HG02678 (cell line): ENCODE measurements at regions not wholly inside any gene's neighbourhood (a gene's known extent, or its start where the extent isn't known, plus 50 kb on each side); places are given as distances from the start of the nearest gene placed in this dataset.

Source experiments
- ATAC-seq: cut with Tn5 transposase; IDR thresholded peaks from one replicate; pipeline ENCODE4 v1.9.1; 2021; ENCODE audit warnings: mild to moderate bottlenecking, moderate library complexity; ENCODE audit not compliant: unreplicated experiment

DNA sequence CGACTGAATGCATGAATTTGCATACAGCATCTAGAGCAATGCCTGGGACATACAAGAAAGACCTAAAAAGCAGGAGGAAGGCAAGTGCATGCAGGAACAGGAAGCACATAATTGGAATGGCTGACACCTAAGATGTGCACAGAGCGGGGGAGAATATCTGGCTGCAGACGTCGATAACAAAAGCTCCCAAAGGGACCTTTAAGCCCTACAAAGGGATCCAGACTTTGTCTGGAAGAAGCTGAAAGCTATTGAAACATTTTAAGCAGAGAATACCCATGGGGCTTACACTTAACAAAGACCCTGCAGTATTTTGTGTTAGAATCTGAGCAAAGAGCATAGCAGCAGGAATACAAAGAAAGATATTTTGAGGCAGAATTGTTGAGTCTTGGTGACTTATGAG is 107.4 kb upstream of the CLDN10 start:
- ATAC-seq, result no peak

DNA sequence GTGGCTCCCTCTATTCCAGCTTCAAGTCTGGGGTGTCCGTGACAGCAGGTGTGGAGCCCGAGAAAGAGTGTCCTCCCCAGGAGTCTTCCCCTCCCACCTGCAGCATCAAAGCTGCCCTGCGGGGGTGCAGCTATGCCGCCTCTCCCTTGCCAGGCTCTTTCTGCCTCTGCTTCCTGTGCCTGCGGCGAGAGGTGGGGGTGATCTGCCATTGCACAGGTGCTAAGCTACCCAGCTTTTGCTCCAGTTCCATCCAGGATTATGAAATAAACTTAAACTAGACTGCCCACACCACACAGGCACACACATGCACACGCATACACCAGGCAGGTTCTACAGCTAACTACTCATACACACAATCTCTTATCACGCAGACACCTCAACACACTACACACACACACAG is 104.7 kb upstream of the CLDN10 start:
- no peak for ATAC-seq

DNA sequence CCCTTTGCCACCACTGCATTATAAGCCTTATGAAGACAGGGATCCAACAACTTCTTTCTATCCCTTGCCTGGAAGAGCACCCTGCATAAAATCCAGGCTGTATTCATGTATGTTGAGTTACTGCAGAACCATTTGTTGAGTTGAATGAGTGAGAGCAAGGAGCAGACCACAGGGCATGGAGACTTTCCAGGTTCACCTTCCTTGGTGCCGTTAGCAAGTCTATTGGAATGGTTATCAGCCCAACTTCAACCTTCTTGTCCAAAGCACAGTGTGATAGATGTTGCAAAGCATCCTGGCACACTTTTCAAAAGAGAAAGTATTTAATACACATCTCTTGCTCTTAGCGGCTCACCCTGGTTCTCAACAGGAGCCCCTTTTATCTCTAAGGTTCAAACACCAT is 100.9 kb upstream of the CLDN10 start:
- ATAC-seq, result no peak

DNA sequence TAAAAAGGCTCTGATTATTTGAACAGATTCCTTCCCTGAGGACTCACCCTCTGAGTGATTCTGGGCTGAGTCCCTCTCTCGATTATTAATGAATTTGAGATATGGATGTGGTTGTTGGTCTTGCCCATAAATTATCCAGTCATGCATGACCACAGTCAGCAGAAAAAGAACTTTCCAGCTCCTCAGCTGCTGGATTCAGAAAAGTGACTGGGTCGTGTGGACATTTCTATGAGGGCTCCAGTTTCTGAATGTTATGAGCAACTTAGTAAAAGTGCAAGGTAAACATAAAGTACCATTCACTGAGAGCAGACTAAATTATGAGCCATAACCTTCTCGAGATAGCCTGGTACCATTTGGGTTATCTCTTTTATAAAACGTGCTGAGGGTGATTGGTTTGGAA is 100.1 kb upstream of the CLDN10 start:
- no peak for ATAC-seq

DNA sequence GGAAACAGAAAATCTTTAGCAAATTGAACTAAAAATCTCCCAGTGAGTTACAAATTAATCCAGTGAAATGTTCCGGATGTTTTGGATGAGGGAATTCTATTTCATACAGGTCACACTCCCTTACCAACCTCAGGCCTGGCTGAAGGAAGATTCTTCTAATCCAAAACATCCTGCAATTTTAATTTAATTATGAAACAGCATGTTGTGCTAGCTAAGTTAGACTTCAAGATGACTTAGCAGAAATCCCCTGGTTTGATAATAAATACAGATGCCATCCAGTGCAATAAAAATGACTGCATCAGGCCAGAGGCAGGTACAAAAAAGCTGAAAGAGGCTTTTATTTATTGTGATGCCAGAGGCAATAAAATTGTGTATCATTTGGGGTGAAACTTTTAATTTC is 96.7 kb upstream of the CLDN10 start:
- ATAC-seq, result no peak

DNA sequence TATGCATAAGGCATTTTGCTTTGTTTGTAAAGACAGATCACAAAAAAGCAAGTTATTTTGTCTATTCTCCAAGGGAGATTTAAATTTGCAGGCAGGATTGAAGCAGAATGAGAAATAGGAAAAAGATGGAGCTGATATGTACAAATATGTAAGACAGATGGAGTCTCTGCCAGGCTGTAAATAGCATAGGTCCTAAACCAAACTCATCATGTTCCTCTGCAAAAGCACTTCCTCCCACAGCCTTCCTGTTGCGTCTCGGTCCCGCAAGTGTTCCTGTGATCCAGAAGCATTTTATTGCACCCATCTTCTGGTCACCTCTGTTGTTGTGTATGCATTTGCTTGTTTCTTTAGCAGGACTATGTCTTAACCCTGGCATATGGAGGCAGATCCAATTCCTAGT is 95.7 kb upstream of the CLDN10 start:
- peak; percentile 14 for ATAC-seq

DNA sequence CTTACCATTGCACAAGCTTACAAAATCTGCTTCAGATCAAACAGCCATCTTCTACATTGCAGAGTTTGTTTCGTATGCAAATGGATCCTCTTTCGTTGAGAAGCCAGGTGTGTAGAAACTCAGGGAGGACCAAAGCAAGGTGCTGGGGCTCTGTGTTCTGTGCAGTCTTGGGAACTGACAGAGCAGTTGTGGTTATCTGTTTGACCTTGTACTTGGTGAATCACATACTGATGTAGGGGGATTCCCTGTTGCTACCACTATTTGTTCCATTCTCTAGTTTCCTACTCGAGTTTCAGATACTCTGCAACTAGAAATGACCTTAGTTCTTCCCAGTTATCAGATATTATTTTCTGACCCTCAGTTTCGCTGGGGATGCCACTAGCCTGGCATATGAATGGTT is 95.2 kb upstream of the CLDN10 start:
- ATAC-seq, result peak; percentile 98

DNA sequence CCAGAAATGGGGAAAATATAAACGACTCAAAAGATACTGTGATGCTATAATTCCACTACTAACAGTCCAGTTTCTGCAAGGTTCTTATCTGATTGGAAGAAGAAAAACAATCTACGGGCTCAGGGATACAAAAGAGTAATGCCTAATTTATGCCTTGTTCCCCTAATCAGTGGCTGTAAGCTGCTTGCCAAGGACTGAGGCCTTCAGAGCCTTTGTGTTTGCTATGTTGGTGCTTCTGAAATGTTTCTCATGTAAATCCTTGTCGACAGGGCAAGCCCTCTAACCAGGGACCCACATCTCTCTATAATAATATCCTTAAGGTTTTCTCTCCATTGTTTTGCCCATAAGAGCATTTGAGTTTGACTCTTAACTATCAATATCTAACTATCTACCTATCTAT is 89.7 kb upstream of the CLDN10 start:
- ATAC-seq, result no peak

DNA sequence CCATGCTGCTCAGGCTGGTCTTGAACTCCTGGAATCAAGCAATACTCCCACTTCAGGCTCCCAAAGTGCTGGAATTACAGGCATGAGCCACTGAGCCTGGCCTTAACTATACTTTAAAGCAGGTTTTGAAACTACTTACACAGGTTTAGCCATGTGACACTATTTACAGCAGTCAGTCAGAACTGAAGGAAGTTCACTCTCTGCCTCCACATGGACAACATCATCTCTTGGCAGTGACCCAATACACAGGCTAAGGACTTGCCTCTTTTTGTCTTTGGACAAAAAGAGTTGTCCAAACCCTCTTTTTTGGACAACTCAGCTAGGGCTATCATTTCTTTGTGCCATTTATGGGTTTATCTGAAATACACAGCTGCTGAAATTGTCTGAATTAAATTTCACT is 89.0 kb upstream of the CLDN10 start:
- no peak for ATAC-seq

DNA sequence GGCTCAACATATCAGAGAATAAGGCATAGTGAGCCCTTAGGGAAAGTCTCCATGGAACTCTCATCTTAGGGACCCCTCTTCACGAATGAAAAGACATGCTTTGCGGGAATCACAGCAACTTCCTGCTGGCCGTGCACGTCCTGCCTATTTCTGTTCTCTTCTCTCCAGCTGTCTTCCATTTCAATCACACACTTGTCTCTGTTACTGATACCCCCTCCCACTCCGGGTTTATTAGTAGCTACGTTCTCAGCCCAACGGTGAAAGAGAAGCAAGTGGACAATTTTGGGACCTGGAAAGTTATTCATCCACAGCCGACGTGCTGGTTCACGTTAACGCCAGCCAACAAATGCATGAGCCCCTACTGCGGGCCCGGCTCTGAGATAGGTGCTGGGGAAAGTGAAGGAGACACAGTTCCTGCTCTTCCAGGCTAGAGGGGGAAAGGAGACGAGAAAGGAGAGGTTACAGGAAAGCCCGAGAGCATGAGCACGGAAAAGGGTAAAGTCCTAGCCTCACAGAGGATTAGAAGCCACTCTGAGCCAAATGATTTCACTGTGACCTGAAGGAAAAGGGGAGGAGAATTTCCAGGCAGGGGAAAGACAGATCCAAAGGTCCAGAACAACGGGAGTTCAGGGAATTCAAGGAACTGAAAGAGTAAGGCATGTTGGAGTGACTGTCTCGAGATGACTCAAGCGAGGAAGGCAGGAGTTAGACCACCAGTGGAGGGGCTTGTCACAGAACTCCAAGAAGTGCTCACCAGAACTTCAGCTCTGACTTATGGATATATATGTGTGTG is 81.8 kb upstream of the CLDN10 start:
- no peak for ATAC-seq

DNA sequence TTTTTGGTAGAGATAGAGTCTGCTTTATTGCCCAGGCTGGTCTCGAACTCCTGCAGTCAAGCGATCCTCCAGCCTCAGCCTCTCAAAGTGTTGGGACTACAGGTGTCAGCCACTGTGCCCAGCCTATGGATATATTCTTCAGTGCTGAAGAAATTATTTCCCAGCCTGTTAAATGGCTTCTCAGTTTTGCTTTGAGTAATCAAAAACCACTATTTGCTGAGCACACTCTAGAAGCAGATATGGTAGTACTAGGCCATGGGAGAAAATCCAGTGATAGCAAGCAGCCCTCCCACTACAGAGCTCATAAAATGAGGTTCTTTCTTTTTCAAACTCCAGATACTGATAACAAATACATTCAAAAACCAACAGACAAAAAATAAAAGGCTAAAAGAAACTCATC is 80.6 kb upstream of the CLDN10 start:
- ATAC-seq, result no peak

DNA sequence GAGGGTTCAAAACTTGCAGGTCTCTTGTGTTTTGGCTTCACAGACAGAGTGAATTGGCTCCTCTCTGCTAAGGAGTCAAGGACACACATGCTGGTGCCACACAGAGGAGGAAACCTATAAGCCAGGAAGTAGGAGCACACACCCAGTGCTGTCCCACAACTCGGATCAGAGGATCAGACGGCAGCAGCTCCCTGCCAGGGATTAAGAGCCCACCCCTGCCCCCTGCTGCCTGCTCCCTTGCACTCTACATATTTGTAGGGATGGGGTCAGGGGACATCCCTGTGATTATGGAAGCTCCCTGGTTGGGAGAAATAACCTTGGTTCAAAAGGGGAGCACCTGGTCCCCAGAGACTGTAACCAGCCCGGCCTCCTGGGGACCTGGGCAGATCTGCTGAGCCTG is 77.5 kb upstream of the CLDN10 start:
- no peak for ATAC-seq

DNA sequence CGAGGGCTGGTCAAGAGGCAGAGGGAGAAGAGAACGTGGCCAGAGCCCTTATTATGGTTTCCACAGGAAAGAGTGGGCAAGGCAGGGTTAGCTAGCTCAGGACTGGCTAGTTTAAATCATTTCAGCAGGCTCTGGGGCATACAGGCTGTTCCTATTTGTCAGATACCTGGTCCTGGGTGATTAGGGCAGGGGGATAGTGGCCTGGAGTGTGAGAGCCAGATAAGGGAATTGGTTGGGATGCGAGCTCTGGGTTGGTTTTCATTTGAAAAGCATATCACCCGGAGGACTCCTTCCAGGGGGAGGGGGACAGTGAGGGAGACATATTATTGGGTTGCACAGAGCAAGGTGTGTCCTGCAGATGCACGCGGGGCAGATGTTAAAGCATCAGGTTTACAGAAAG is 75.3 kb upstream of the CLDN10 start:
- ATAC-seq, result no peak

DNA sequence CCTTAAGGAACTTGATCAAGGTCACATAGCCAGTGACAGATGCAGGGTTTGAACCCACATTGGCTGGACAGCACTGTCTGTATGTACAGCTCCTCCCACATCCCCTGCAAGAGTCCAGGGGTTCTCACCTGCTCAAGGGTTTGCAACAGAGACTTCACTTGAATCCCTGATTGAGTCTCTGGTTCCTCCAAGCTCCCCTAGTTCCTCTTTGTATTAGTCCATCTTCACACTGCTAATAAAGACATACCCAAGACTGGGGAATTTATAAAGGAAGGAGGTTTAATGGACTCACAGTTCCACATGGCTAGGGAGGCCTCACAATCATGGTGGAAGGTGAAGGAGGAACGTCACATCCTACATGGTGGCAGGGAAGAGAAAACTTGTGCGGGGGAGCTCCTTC is 72.8 kb upstream of the CLDN10 start:
- peak; percentile 6 for ATAC-seq

DNA sequence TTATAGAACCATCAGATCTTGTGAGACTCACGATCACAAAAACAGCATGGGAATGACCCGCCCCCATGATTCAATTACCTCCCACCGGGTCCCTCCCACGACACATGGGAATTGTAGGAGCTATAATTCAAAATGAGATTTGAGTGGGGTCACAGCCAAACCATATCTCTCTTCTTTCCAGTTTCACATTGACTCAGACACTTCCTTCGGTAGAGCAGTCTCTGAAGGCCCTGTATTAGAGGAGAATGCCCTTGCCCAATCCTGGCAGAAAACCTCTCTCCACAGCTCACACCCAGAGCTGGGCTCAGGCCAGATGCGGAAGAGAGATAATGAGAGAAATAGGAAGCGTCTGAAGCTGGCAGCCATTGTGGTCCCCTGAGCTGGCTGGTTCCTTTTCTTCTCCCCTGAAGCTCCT is 72.4 kb upstream of the CLDN10 start:
- peak; percentile 63 for ATAC-seq

DNA sequence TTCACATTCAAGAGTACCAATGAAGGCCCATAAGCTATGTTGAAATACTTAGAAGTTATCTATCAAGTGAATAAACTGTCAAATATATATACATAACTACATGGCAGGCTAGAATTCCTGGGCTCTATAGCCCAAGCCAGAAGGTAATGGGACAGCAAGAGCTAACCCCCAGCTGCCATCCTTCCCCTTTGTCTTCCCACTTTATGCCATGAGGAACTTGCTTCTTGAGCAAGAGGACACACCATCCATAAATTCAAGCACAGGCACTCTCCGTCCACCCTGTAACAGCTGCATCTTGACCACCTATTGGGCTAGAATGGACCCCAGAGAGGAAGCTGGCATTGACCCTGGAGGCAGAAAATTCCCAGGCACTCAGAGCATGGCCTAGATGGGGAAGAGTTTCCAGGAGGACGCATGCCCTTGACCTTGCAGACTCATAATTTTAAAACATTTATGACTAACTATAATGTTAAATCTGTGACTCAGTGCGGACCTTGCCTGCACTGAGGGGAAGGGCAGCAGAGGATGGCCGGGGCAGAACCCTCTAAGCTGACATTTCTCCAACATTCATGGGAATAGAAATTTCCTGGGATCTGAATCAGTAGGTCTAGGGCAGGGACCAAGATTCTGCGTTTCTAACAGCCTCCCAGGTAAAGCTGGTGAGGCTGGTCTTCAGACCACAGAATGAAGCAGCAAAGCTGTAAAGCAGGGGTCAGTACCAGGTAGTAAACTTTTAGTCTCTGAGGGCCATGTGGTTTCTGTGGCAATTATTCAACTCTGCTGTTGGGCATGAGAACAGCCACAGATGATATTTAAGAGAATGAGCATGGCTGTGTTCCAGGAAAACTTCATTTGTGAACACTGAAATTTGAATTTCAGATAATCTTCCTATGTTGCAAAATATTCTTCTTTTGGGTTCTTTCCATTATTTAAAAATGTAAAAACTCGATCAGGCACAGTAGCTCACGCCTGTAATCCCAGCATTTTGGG is 71.4 kb upstream of the CLDN10 start:
- ATAC-seq, result no peak

DNA sequence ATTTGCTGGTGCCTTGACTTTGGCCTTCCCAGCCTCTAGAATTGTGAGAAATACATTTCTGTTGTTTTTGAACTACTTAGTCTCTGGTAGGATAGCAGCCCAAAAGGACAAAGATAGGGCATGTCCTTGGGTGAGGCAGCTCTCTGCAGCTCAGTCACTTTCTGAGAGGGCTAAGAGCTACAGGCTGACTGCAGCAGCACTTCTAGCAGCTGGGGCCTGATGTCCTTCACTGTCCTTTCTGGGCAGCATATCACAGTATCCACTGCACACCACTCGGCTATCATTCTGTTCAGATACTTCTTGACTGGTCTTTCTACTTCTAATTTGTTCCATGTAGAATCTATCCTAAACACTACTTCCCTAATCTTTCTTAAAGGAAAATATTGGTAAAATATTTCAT is 68.5 kb upstream of the CLDN10 start:
- no peak for ATAC-seq

DNA sequence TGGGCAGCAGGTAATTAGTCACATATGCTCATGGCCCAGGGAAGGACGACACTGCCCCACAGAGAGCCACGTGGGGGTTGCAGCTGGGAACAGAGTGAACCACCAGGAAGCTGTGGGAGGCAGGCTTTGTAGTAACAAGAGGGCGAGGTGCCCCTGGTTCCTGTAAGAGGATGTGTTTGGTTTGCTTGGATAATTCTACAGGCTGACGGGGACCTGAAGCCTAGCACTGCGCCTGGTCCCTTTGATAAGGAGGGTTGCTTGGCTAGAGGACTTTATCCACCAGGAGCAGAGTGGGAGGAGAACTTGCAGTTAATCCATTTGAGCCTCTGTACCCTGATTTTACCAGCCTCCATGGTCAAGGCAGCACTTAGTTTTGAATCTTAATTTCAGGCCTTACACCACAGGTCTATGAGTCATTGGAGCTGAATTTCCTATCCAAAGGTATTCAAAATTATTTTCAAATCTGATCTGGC is 67.4 kb upstream of the CLDN10 start:
- ATAC-seq, result no peak

DNA sequence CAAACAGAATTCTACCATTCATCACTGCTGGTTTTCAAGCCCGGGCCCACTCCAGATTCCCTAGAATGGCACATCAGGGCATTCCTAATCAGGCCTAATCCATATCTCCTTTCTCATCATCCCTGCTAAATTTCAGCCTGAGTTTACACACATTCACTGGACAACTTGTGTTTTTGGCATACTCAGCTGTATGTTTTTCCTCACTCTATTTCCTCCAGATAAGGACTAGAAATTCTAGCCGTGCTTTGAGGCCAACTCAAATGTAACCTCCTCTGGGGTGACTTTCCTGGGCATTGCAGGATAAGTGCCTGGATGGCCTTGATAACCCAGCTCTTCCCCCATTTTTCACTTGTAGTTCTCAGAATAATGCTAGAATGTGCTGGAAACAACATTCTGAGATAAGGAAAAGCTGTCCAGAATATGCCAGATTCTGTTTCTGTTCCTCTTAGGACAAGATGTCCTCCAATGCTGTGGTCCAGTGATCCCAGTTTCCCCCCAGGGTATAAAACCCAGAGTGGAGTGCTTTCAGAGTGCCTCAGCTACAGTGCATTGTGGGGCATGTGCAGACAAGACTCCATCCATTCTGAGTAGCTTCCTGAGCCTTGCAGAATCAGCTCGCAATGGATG is 66.9 kb upstream of the CLDN10 start:
- ATAC-seq, result no peak

DNA sequence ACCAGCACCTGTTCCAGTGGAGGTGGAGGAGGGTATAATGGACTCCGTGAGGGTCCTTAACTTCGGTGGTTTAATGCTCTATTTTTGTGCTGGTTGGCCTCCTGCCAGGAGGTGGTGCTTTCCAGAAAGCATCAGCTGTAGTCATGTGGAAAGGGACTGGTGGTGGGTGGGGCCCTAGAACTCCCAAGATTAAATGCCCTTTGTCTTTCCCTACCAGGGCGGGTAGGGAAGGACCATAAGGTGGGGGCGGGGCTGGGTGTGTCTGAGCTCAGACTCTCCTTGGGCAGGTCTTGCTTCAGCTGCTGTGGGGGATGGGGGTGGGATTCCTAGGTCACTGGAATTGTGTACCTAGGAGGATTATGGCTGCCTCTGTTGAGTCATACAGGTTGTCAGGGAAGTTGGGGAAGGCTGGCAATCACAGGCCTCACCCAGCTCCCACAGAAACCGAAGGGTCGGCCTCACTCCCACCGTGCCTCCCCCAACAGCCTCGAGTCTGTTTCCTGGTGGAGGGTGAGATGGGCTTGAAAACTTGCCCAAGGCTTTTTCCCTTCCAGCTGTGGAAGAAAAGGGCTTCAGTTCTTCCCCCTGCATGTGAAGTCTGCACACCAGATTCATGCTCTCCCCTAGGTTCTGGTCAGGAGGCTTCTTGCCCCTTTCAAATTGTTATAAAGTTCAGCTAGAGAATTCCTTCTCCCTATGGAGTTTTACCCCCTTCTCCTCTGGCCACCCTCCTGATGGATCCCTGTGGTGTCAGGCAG is 60.3 kb upstream of the CLDN10 start:
- no peak for ATAC-seq
